ENCODE measurements at regions not wholly inside any gene's neighbourhood (a gene's known extent, or its start where the extent isn't known, plus 50 kb on each side); places are given as distances from the start of the nearest gene placed in this dataset.

GRCh38 chr7:35854311-35854710, 53.5 kb downstream of the SEPTIN7 start:
- TF ChIP-seq FOXP4 (CRISPR knock-in tag; IDR thresholded peaks at IDR 0.05; ENCODE audit: borderline replicate concordance) (no peak), ZFX (CRISPR knock-in tag; IDR thresholded peaks at IDR 0.05) (no peak)
